Fibroblast of villous mesenchyme (primary cell): ENCODE measurements at regions not wholly inside any gene's neighbourhood (a gene's known extent, or its start where the extent isn't known, plus 50 kb on each side); places are given as distances from the start of the nearest gene placed in this dataset.

Source experiments
- DNase-seq: peaks from one replicate; pipeline ENCODE4 v3.0.0-alpha.2; 2010; ENCODE audit warnings: low read depth
- H3K4me3 ChIP-seq: 2 replicates; pipeline ENCODE4 v1.5.1; 2011; ENCODE audit warnings: low read depth, mild to moderate bottlenecking, low read length
- CTCF ChIP-seq: IDR thresholded peaks from 2 replicates; pipeline ENCODE4 v1.5.1; 2012; ENCODE audit warnings: low read depth, mild to moderate bottlenecking, low read length; ENCODE audit not compliant: insufficient read depth

GRCh38 chr5:168126606-168127005 is 164.8 kb upstream of the WWC1 start:
- no peak overlapping the region for H3K4me3 ChIP-seq
- TF ChIP-seq CTCF: no peak
- no peak for DNase-seq

- DNase-seq: no peak
- TF ChIP-seq CTCF: no peak
- no peak overlapping the region for H3K4me3 ChIP-seq
Observed at GRCh38 chr5:168128111-168128510, 163.3 kb upstream of the WWC1 start.

- no peak for TF ChIP-seq CTCF
- DNase-seq: no peak
- no peak overlapping the region for H3K4me3 ChIP-seq
Observed at GRCh38 chr5:168128557-168128956, 162.9 kb upstream of the WWC1 start.

- no peak for TF ChIP-seq CTCF
- no peak for DNase-seq
- no peak overlapping the region for H3K4me3 ChIP-seq
Observed at GRCh38 chr5:168131519-168131918, 159.9 kb upstream of the WWC1 start.

GRCh38 chr5:168132241-168132641 is 159.2 kb upstream of the WWC1 start:
- no peak overlapping the region for H3K4me3 ChIP-seq
- no peak for TF ChIP-seq CTCF
- no peak for DNase-seq

- DNase-seq: no peak
- TF ChIP-seq CTCF: no peak
- H3K4me3 ChIP-seq: no peak overlapping the region
Observed at GRCh38 chr5:168135897-168136296, 155.5 kb upstream of the WWC1 start.

GRCh38 chr5:168136340-168136739 is 155.1 kb upstream of the WWC1 start:
- TF ChIP-seq CTCF: no peak
- H3K4me3 ChIP-seq: no peak overlapping the region
- DNase-seq: no peak
